WTC11 (cell line): ENCODE measurements at regions not wholly inside any gene's neighbourhood (a gene's known extent, or its start where the extent isn't known, plus 50 kb on each side); places are given as distances from the start of the nearest gene placed in this dataset.
"Not testable (repeated sequence)": the region's sequence is repeated elsewhere in the genome, so short reads cannot be mapped to it uniquely, and the experiment has no call there.

Experiments used
- ATAC-seq: fragments of 200-7000 bp; cut with Tn5 transposase; 2 replicates; pipeline ENCODE4 v1.10.0; 2021; ENCODE audit warnings: mild to moderate bottlenecking, moderate library complexity
- CTCF ChIA-PET: fragments of 300-600 bp; sonication (Branson Sonifier 250); formaldehyde crosslinking; loops from one replicate; lab custom pipeline; 2021; ENCODE audit warnings: antibody characterized with exemption; lab: Charles Lee
- POLR2A ChIA-PET: fragments of 350-600 bp; sonication (Branson Sonifier 250); formaldehyde crosslinking; loops from one replicate; lab custom pipeline; 2021; ENCODE audit warnings: antibody characterized with exemption; lab: Charles Lee
- DNase-seq: peaks from one replicate; pipeline ENCODE4 v3.0.0; 2021; ENCODE audit warnings: low spot score
- H3K27ac Mint-ChIP-seq: 2 replicates; pipeline ENCODE4 v1.8.0; 2021; ENCODE audit warnings: mixed read lengths
- H3K27me3 Mint-ChIP-seq: 2 replicates; pipeline ENCODE4 v1.8.0; 2021; ENCODE audit warnings: low read depth, mild to moderate bottlenecking, moderate library complexity, mixed read lengths
- H3K36me3 Mint-ChIP-seq: 2 replicates; pipeline ENCODE4 v1.8.0; 2021; ENCODE audit warnings: mixed read lengths
- H3K4me1 Mint-ChIP-seq: 2 replicates; pipeline ENCODE4 v1.8.0; 2022; ENCODE audit warnings: mixed read lengths
- H3K4me3 Mint-ChIP-seq: 2 replicates; pipeline ENCODE4 v1.8.0; 2021; ENCODE audit warnings: mild to moderate bottlenecking, moderate library complexity, mixed read lengths
- H3K9me3 Mint-ChIP-seq: 2 replicates; pipeline ENCODE4 v1.8.0; 2021; ENCODE audit warnings: mixed read lengths
- ATF1 ChIP-seq: sonication (generic); formaldehyde crosslinking; IDR thresholded peaks from 2 replicates; pipeline ENCODE4 v1.8.1; 2023; ENCODE audit warnings: mild to moderate bottlenecking, moderate library complexity, missing genetic modification reagents
- CREB1 ChIP-seq: sonication (generic); formaldehyde crosslinking; IDR thresholded peaks from 2 replicates; pipeline ENCODE4 v1.8.0; 2023; ENCODE audit warnings: mild to moderate bottlenecking, missing genetic modification reagents
- ETV6 ChIP-seq: sonication (generic); formaldehyde crosslinking; IDR thresholded peaks from 2 replicates; pipeline ENCODE4 v1.8.1; 2022; ENCODE audit warnings: mild to moderate bottlenecking, missing genetic modification reagents
- FOXJ3 ChIP-seq: sonication (generic); formaldehyde crosslinking; IDR thresholded peaks from 2 replicates; pipeline ENCODE4 v1.9.0; 2021; ENCODE audit warnings: missing genetic modification reagents, mild to moderate bottlenecking, borderline replicate concordance
- FOXP1 ChIP-seq: sonication (generic); formaldehyde crosslinking; IDR thresholded peaks from 2 replicates; pipeline ENCODE4 v1.8.0; 2022; ENCODE audit warnings: missing genetic modification reagents, mild to moderate bottlenecking, moderate library complexity, borderline replicate concordance
- GABPB1 ChIP-seq: sonication (generic); formaldehyde crosslinking; IDR thresholded peaks from 2 replicates; pipeline ENCODE4 v1.8.1; 2023; ENCODE audit warnings: mild to moderate bottlenecking, missing genetic modification reagents
- GTF2I ChIP-seq: fragments of 250-450 bp; sonication (Bioruptor Pico); conservative IDR thresholded peaks from 2 replicates; pipeline ENCODE4 v1.4.0; 2021; ENCODE audit warnings: mild to moderate bottlenecking
- JUN ChIP-seq: sonication (generic); formaldehyde crosslinking; IDR thresholded peaks from 2 replicates; pipeline ENCODE4 v1.8.0; 2023; ENCODE audit warnings: mild to moderate bottlenecking, missing genetic modification reagents
- MXD4 ChIP-seq: fragments of 250-450 bp; sonication (Bioruptor Pico); IDR thresholded peaks from 2 replicates; pipeline ENCODE4 v1.8.0; 2021; ENCODE audit warnings: mild to moderate bottlenecking, moderate library complexity, borderline replicate concordance
- NFYB ChIP-seq: sonication (generic); formaldehyde crosslinking; conservative IDR thresholded peaks from 2 replicates; pipeline ENCODE4 v1.8.0; 2022; ENCODE audit warnings: low read depth, missing genetic modification reagents
- PRRX2 ChIP-seq: fragments of 250-450 bp; sonication (Bioruptor Pico); IDR thresholded peaks from 2 replicates; pipeline ENCODE4 v1.8.0; 2021; ENCODE audit warnings: mild to moderate bottlenecking
- ZBTB21 ChIP-seq: sonication (generic); formaldehyde crosslinking; IDR thresholded peaks from 2 replicates; pipeline ENCODE4 v1.8.1; 2023; ENCODE audit warnings: mild to moderate bottlenecking, missing genetic modification reagents, borderline replicate concordance
- ZBTB43 ChIP-seq: sonication (generic); formaldehyde crosslinking; IDR thresholded peaks from 2 replicates; pipeline ENCODE4 v1.8.1; 2023; ENCODE audit warnings: mild to moderate bottlenecking, missing genetic modification reagents
- ZNF281 ChIP-seq: sonication (generic); formaldehyde crosslinking; IDR thresholded peaks from 2 replicates; pipeline ENCODE4 v1.8.0; 2023; ENCODE audit warnings: mild to moderate bottlenecking, missing genetic modification reagents
- ZNF423 ChIP-seq: fragments of 250-450 bp; sonication (Bioruptor Pico); IDR thresholded peaks from 2 replicates; pipeline ENCODE4 v2.1.2; 2022; ENCODE audit warnings: mild to moderate bottlenecking, moderate library complexity
- TF ChIP-seq, protein P1 (sequence below): sonication (generic); formaldehyde crosslinking; IDR thresholded peaks from 2 replicates; pipeline ENCODE4 v1.8.1; 2022; ENCODE audit warnings: low read depth, mild to moderate bottlenecking, moderate library complexity, missing genetic modification reagents, borderline replicate concordance
- TF ChIP-seq, protein P2 (sequence below): sonication (generic); formaldehyde crosslinking; IDR thresholded peaks from 2 replicates; pipeline ENCODE4 v1.8.0; 2022; ENCODE audit warnings: mild to moderate bottlenecking, missing genetic modification reagents
- TF ChIP-seq, protein P3 (sequence below): sonication (generic); formaldehyde crosslinking; IDR thresholded peaks from 2 replicates; pipeline ENCODE4 v1.8.1; 2022; ENCODE audit warnings: mild to moderate bottlenecking, missing genetic modification reagents, moderate library complexity, borderline replicate concordance
- TF ChIP-seq, protein P4 (sequence below): fragments of 250-450 bp; sonication (Bioruptor Pico); IDR thresholded peaks from 2 replicates; pipeline ENCODE4 v2.1.2; 2022; ENCODE audit warnings: mild to moderate bottlenecking, moderate library complexity
- TF ChIP-seq, protein P5 (sequence below): fragments of 200-600 bp; IDR thresholded peaks from 2 replicates; pipeline ENCODE4 v1.8.0; 2022; ENCODE audit warnings: antibody characterized with exemption

GRCh38 chr11:98300719-98301118 lies 720.0 kb upstream of the CNTN5 start (continued):
- TF ChIP-seq, protein P1, sequence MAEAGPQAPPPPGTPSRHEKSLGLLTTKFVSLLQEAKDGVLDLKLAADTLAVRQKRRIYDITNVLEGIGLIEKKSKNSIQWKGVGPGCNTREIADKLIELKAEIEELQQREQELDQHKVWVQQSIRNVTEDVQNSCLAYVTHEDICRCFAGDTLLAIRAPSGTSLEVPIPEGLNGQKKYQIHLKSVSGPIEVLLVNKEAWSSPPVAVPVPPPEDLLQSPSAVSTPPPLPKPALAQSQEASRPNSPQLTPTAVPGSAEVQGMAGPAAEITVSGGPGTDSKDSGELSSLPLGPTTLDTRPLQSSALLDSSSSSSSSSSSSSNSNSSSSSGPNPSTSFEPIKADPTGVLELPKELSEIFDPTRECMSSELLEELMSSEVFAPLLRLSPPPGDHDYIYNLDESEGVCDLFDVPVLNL = no peak
- TF ChIP-seq, protein P2, sequence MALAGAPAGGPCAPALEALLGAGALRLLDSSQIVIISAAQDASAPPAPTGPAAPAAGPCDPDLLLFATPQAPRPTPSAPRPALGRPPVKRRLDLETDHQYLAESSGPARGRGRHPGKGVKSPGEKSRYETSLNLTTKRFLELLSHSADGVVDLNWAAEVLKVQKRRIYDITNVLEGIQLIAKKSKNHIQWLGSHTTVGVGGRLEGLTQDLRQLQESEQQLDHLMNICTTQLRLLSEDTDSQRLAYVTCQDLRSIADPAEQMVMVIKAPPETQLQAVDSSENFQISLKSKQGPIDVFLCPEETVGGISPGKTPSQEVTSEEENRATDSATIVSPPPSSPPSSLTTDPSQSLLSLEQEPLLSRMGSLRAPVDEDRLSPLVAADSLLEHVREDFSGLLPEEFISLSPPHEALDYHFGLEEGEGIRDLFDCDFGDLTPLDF = no peak

GRCh38 chr11:98307827-98308491 lies 712.8 kb upstream of the CNTN5 start:
- no peak for DNase-seq
- ChIA-PET POLR2A (no interaction called here), CTCF (no interaction called here)
- Mint-ChIP-seq H3K27me3 (no peaks in the 10 kb centered on the region), H3K36me3 (no peaks in the 10 kb centered on the region), H3K27ac (no peak overlapping the region), H3K4me1 (no peaks in the 10 kb centered on the region), H3K9me3 (no peaks in the 10 kb centered on the region), H3K4me3 (no peak overlapping the region)
- ATAC-seq = no peak
- TF ChIP-seq FOXP1 (CRISPR knock-in tag) (no peak), ZNF423 (no peak), JUN (CRISPR knock-in tag) (no peak), ZBTB43 (CRISPR knock-in tag) (no peak), ZBTB21 (CRISPR knock-in tag) (no peak), GTF2I (no peak), MXD4 (CRISPR knock-in tag) (no peak), PRRX2 (CRISPR knock-in tag) (no peak), GABPB1 (no peak), NFYB (CRISPR knock-in tag) (no peak), ATF1 (CRISPR knock-in tag) (no peak)
- TF ChIP-seq, protein P3, sequence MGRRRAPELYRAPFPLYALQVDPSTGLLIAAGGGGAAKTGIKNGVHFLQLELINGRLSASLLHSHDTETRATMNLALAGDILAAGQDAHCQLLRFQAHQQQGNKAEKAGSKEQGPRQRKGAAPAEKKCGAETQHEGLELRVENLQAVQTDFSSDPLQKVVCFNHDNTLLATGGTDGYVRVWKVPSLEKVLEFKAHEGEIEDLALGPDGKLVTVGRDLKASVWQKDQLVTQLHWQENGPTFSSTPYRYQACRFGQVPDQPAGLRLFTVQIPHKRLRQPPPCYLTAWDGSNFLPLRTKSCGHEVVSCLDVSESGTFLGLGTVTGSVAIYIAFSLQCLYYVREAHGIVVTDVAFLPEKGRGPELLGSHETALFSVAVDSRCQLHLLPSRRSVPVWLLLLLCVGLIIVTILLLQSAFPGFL (CRISPR knock-in tag) = no peak

DNA sequence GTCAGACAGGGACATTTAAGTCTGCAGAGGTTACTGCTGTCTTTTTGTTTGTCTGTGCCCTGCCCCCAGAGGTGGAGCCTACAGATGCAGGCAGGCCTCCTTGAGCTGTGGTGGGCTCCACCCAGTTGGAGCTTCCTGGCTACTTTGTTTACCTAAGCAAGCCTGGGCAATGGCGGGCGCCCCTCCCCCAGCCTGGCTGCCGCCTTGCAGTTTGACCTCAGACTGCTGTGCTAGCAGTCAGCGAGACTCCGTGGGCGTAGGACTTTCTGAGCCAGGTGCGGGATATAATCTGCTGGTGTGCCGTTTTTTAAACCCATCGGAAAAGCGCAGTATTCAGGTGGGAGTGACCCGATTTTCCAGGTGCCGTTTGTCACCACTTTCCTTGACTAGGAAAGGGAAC lies 690.4 kb upstream of the CNTN5 start:
- CTCF ChIA-PET, H3K36me3 Mint-ChIP-seq, H3K27me3 Mint-ChIP-seq, H3K4me1 Mint-ChIP-seq, H3K27ac Mint-ChIP-seq, POLR2A ChIA-PET, DNase-seq, H3K4me3 Mint-ChIP-seq, H3K9me3 Mint-ChIP-seq, ATAC-seq: not testable (repeated sequence)

DNA sequence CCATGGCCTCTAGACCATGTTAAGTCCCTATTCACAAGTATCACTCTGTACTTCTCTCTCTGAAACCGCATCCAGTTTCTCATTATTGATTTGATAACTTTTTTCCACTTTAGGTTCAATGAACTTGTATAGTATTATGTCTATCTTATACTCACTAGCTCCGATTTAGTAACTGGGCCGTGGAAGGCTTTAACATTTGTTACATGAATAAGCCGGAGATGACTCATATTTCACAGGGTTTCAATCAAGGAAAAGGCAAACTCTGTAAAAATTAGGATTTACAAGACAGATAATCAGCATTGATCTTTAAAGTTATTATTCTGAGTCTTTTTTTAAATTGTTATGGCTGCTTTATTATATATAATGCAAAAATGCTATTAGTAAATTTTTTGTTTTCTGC lies 662.2 kb upstream of the CNTN5 start:
- ChIA-PET CTCF (no interaction called here), POLR2A (no interaction called here)
- Mint-ChIP-seq H3K27ac (no peak overlapping the region), H3K36me3 (no peaks in the 10 kb centered on the region), H3K9me3 (peaks cover 4% of the 10 kb centered on the region; the same call in 1 of the 2 replicates), H3K4me1 (no peaks in the 10 kb centered on the region), H3K4me3 (no peak overlapping the region), H3K27me3 (no peaks in the 10 kb centered on the region)
- DNase-seq (no peak), ATAC-seq (no peak)
- TF ChIP-seq, protein P4, sequence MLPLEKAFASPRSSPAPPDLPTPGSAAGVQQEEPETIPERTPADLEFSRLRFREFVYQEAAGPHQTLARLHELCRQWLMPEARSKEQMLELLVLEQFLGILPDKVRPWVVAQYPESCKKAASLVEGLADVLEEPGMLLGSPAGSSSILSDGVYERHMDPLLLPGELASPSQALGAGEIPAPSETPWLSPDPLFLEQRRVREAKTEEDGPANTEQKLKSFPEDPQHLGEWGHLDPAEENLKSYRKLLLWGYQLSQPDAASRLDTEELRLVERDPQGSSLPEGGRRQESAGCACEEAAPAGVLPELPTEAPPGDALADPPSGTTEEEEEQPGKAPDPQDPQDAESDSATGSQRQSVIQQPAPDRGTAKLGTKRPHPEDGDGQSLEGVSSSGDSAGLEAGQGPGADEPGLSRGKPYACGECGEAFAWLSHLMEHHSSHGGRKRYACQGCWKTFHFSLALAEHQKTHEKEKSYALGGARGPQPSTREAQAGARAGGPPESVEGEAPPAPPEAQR (CRISPR knock-in tag) = no peak
- TF ChIP-seq ZNF281 (CRISPR knock-in tag) (no peak), ETV6 (no peak), FOXJ3 (CRISPR knock-in tag) (no peak), CREB1 (CRISPR knock-in tag) (no peak)
- TF ChIP-seq, protein P5, sequence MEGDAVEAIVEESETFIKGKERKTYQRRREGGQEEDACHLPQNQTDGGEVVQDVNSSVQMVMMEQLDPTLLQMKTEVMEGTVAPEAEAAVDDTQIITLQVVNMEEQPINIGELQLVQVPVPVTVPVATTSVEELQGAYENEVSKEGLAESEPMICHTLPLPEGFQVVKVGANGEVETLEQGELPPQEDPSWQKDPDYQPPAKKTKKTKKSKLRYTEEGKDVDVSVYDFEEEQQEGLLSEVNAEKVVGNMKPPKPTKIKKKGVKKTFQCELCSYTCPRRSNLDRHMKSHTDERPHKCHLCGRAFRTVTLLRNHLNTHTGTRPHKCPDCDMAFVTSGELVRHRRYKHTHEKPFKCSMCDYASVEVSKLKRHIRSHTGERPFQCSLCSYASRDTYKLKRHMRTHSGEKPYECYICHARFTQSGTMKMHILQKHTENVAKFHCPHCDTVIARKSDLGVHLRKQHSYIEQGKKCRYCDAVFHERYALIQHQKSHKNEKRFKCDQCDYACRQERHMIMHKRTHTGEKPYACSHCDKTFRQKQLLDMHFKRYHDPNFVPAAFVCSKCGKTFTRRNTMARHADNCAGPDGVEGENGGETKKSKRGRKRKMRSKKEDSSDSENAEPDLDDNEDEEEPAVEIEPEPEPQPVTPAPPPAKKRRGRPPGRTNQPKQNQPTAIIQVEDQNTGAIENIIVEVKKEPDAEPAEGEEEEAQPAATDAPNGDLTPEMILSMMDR = no peak
